SK-N-SH (cell line): ENCODE measurements at regions not wholly inside any gene's neighbourhood (a gene's known extent, or its start where the extent isn't known, plus 50 kb on each side); places are given as distances from the start of the nearest gene placed in this dataset.

Source experiments
- CTCF ChIA-PET: fragments of 300-600, 350-600 bp; formaldehyde crosslinking; extraction: SDS; loops from one replicate; lab custom pipeline; 2021; lab: Yijun Ruan, JAX
- POLR2A ChIA-PET: fragments of 350-600 bp; sonication (Branson Sonifier 250); formaldehyde crosslinking; extraction: SDS; loops from one replicate; lab custom pipeline; 2020; ENCODE audit warnings: antibody characterized with exemption, inconsistent platforms; lab: Yijun Ruan, JAX
- DNase-seq: peaks from one replicate; pipeline ENCODE4 v3.0.0; 2012
- H2AFZ ChIP-seq: fragments of 200-600 bp; sonication (generic); 2 replicates; pipeline ENCODE4 v1.8.1; 2016; ENCODE audit warnings: antibody characterized with exemption, mild to moderate bottlenecking, low read depth
- H3F3A ChIP-seq: fragments of 200-600 bp; sonication (generic); replicated peaks from 2 replicates; pipeline ENCODE3; 2016; ENCODE audit warnings: antibody characterized with exemption, mild to moderate bottlenecking; ENCODE audit not compliant: insufficient read depth
- H3K27ac ChIP-seq, 2 experiments: fragments of 200-500 bp in 1 of 2; fragments of 200-600 bp in 1 of 2; sonication (Bioruptor generic) in 1 of 2; sonication (generic), shearing (Covaris generic) in 1 of 2; 2 replicates each; pipeline versions ENCODE4 v1.5.1 to v1.6.1; 2014 to 2016; ENCODE audit warnings: low read depth in 2 of 2, inconsistent platforms in 1 of 2, low read length in 1 of 2, mild to moderate bottlenecking in 1 of 2, mixed read lengths in 1 of 2
- H3K27me3 ChIP-seq: fragments of 200-600 bp; sonication (generic), shearing (Covaris generic); 2 replicates; pipeline ENCODE4 v1.6.1; 2016; ENCODE audit warnings: mixed run types; ENCODE audit not compliant: insufficient read depth
- H3K36me3 ChIP-seq, 2 experiments: fragments of 200-500 bp in 1 of 2; fragments of 200-600 bp in 1 of 2; sonication (Bioruptor generic) in 1 of 2; sonication (generic) in 1 of 2; replicated peaks in 1 of 2; 2 replicates each; pipeline versions ENCODE3 to v1.5.1; 2014 to 2016; ENCODE audit warnings: low read length in 1 of 2, mild to moderate bottlenecking in 1 of 2; ENCODE audit not compliant: insufficient read depth in 2 of 2, control insufficient read depth in 1 of 2
- H3K4me1 ChIP-seq, 2 experiments: fragments of 200-500 bp in 1 of 2; fragments of 200-600 bp in 1 of 2; sonication (Bioruptor generic) in 1 of 2; sonication (generic), shearing (Covaris generic) in 1 of 2; 2 replicates each; pipeline versions ENCODE4 v1.5.1 to v1.6.1; 2014 to 2016; ENCODE audit warnings: low read depth in 1 of 2, low read length in 1 of 2, mixed run types in 1 of 2; ENCODE audit not compliant: insufficient read depth in 2 of 2, control insufficient read depth in 1 of 2
- H3K4me2 ChIP-seq: fragments of 200-600 bp; sonication (generic), shearing (Covaris generic); 2 replicates; pipeline ENCODE4 v1.6.1; 2017; ENCODE audit warnings: mixed run types
- H3K4me3 ChIP-seq, 2 experiments: fragments of 200-500 bp in 1 of 2; fragments of 200-600 bp in 1 of 2; sonication (Bioruptor generic) in 1 of 2; sonication (generic), shearing (Covaris generic) in 1 of 2; 2 replicates each; pipeline versions ENCODE4 v1.5.1 to v1.8.1; 2014 to 2016; ENCODE audit warnings: low read depth in 2 of 2, inconsistent platforms in 1 of 2, low read length in 1 of 2, mild to moderate bottlenecking in 1 of 2, mixed read lengths in 1 of 2, moderate library complexity in 1 of 2
- H3K79me2 ChIP-seq: fragments of 200-600 bp; sonication (generic); 2 replicates; pipeline ENCODE4 v1.8.1; 2017; ENCODE audit warnings: mild to moderate bottlenecking; ENCODE audit not compliant: insufficient read depth
- H3K9ac ChIP-seq: fragments of 200-600 bp; sonication (generic); 2 replicates; pipeline ENCODE4 v1.6.1; 2017; ENCODE audit warnings: mixed run types
- H3K9me2 ChIP-seq: fragments of 200-600 bp; sonication (generic); 2 replicates; pipeline ENCODE4 v1.6.1; 2017; ENCODE audit warnings: mixed run types
- H3K9me3 ChIP-seq: fragments of 200-600 bp; sonication (generic); 2 replicates; pipeline ENCODE4 v1.6.1; 2017; ENCODE audit warnings: mixed run types, mild to moderate bottlenecking, moderate library complexity
- H4K20me1 ChIP-seq: fragments of 200-600 bp; sonication (generic); 2 replicates; pipeline ENCODE4 v1.6.1; 2017; ENCODE audit warnings: mild to moderate bottlenecking, mixed run types; ENCODE audit not compliant: insufficient read depth
- CHD2 ChIP-seq: fragments of 150-350 bp; IDR thresholded peaks from 2 replicates; pipeline ENCODE4 v1.6.1; 2018; ENCODE audit warnings: low read length; ENCODE audit not compliant: partially characterized antibody
- CTCF ChIP-seq: fragments of 200-600 bp; sonication (generic); IDR thresholded peaks from 2 replicates; pipeline ENCODE4 v1.6.1; 2017; ENCODE audit warnings: antibody characterized with exemption, mild to moderate bottlenecking, moderate library complexity
- ELF1 ChIP-seq: IDR thresholded peaks from 2 replicates; pipeline ENCODE4 v1.4.0; 2012
- EZH2phosphoT487 ChIP-seq: fragments of 200-600 bp; sonication (generic); IDR thresholded peaks from 2 replicates; pipeline ENCODE4 v1.6.1; 2017; ENCODE audit warnings: low read depth, mixed run types, mild to moderate bottlenecking, antibody characterized with exemption, moderate library complexity, borderline replicate concordance
- FOXJ3 ChIP-seq: sonication (generic); formaldehyde crosslinking; IDR thresholded peaks from 2 replicates; pipeline ENCODE4 v1.5.1; 2020; ENCODE audit warnings: mild to moderate bottlenecking, missing genetic modification reagents
- GABPA ChIP-seq: IDR thresholded peaks from 2 replicates; pipeline ENCODE4 v1.4.0; 2012; ENCODE audit warnings: low read depth, mild to moderate bottlenecking
- GATA2 ChIP-seq: sonication (generic); formaldehyde crosslinking; IDR thresholded peaks from 2 replicates; pipeline ENCODE4 v1.5.0; 2020; ENCODE audit warnings: mild to moderate bottlenecking, missing genetic modification reagents
- MXI1 ChIP-seq: IDR thresholded peaks from 2 replicates; pipeline ENCODE4 v1.6.1; 2012; ENCODE audit warnings: mild to moderate bottlenecking, low read depth, low read length, improper control_type of control experiment
- NFIC ChIP-seq: IDR thresholded peaks from 2 replicates; pipeline ENCODE4 v1.4.0; 2012; ENCODE audit warnings: borderline replicate concordance
- RFX5 ChIP-seq: IDR thresholded peaks from 2 replicates; pipeline ENCODE4 v1.6.1; 2012; ENCODE audit warnings: mild to moderate bottlenecking, improper control_type of control experiment, low read length
- SIN3A ChIP-seq: IDR thresholded peaks from 2 replicates; pipeline ENCODE4 v1.6.1; 2012; ENCODE audit warnings: low read depth, mild to moderate bottlenecking, low read length, moderate library complexity, borderline replicate concordance
- SMC3 ChIP-seq: IDR thresholded peaks from 2 replicates; pipeline ENCODE4 v1.6.1; 2012; ENCODE audit warnings: low read depth, low read length, improper control_type of control experiment
- TEAD4 ChIP-seq: IDR thresholded peaks from 2 replicates; pipeline ENCODE4 v1.4.0; 2012; ENCODE audit warnings: mild to moderate bottlenecking, borderline replicate concordance; ENCODE audit not compliant: insufficient read depth
- USF1 ChIP-seq: IDR thresholded peaks from 2 replicates; pipeline ENCODE4 v1.4.0; 2012; ENCODE audit warnings: low read depth, borderline replicate concordance
- USF2 ChIP-seq: fragments of 150-350 bp; IDR thresholded peaks from 2 replicates; pipeline ENCODE4 v1.6.1; 2017; ENCODE audit warnings: antibody characterized with exemption, low read length, low read depth, borderline replicate concordance
- ZBTB33 ChIP-seq: IDR thresholded peaks from 2 replicates; pipeline ENCODE4 v1.4.0; 2012; ENCODE audit warnings: low read depth, borderline replicate concordance
- WGBS: methylation state at CpG from one replicate; pipeline ENCODE4 v1.1.6; 2017; ENCODE audit warnings: low lambda C conversion rate; 5-methylcytosine and 5-hydroxymethylcytosine counted together

GRCh38 chr3:82067420-82067819, 306.0 kb upstream of the GBE1 start:
- Histone ChIP-seq H3F3A (no peaks in the 10 kb centered on the region), H3K4me1 (no peaks in the 10 kb centered on the region), H3K36me3 (no peaks in the 10 kb centered on the region), H3K9me2 (no peaks in the 10 kb centered on the region), H4K20me1 (no peaks in the 10 kb centered on the region), H3K27ac (no peak overlapping the region), H3K4me3 (no peak overlapping the region), H3K27me3 (no peaks in the 10 kb centered on the region), H2AFZ (no peak overlapping the region), H3K9me3 (no peaks in the 10 kb centered on the region), H3K9ac (no peak overlapping the region), H3K4me2 (no peak overlapping the region), H3K79me2 (no peaks in the 10 kb centered on the region)
- WGBS = 73% methylated on average over 7 of the region's 7 CpGs
- CTCF ChIA-PET = no interaction called here
- DNase-seq = no peak
- TF ChIP-seq ZBTB33 (no peak), CTCF (no peak), TEAD4 (no peak)
- POLR2A ChIA-PET = no interaction called here

GRCh38 chr3:82058809-82059208, 297.4 kb upstream of the GBE1 start:
- CTCF ChIA-PET = interaction anchor here (1.0 kb wide), 1 partner anchor 26 kb away, joined by 3 read pairs; no protein-coding TSS in a partner anchor
- POLR2A ChIA-PET = no interaction called here
- H3K4me3 ChIP-seq = no peak overlapping the region
- no peak overlapping the region for H3K9ac ChIP-seq
- H3K9me3 ChIP-seq = no peaks in the 10 kb centered on the region
- no peak for DNase-seq
- 56% methylated on average over 8 of the region's 8 CpGs for WGBS
- no peaks in the 10 kb centered on the region for H3K36me3 ChIP-seq
- H3K9me2 ChIP-seq = no peaks in the 10 kb centered on the region
- H3K27ac ChIP-seq = no peak overlapping the region
- H2AFZ ChIP-seq = no peak overlapping the region
- H3K79me2 ChIP-seq = no peaks in the 10 kb centered on the region
- H3K27me3 ChIP-seq = no peaks in the 10 kb centered on the region
- H3K4me2 ChIP-seq = no peak overlapping the region
- H3K4me1 ChIP-seq = no peaks in the 10 kb centered on the region
- TF ChIP-seq SIN3A = no peak
- no peak for TF ChIP-seq GATA2 (CRISPR knock-in tag)
- TF ChIP-seq RFX5 = no peak
- no peak for TF ChIP-seq FOXJ3 (CRISPR knock-in tag)
- TF ChIP-seq MXI1 = no peak
- no peak for TF ChIP-seq GABPA
- TF ChIP-seq SMC3 = no peak
- TF ChIP-seq ELF1 = no peak
- no peak for TF ChIP-seq CHD2
- no peak for TF ChIP-seq EZH2phosphoT487
- TF ChIP-seq USF1 = no peak
- no peak for TF ChIP-seq NFIC
- no peak for TF ChIP-seq USF2
- H4K20me1 ChIP-seq = no peaks in the 10 kb centered on the region
- H3F3A ChIP-seq = no peaks in the 10 kb centered on the region
